PC-9 (cell line): ENCODE measurements at regions not wholly inside any gene's neighbourhood (a gene's known extent, or its start where the extent isn't known, plus 50 kb on each side); places are given as distances from the start of the nearest gene placed in this dataset.

Source experiments
- BruUV-seq: library from RNA; stranded (reverse); fragments of 400-500 nt; replicated peaks from 2 replicates; lab custom pipeline; 2021; lab: Mats Ljungman, UMichigan
- CTCF ChIA-PET: fragments of 300-600 bp; sonication (Branson Sonifier 250); formaldehyde crosslinking; loops from one replicate; lab custom pipeline; 2022; ENCODE audit warnings: antibody characterized with exemption; lab: Charles Lee
- POLR2A ChIA-PET: fragments of 300-600 bp; sonication (Branson Sonifier 250); formaldehyde crosslinking; loops from one replicate; lab custom pipeline; 2022; ENCODE audit warnings: antibody characterized with exemption; ENCODE audit not compliant: unreplicated experiment; lab: Charles Lee
- DNase-seq, 2 experiments: peaks; one replicate each; pipeline versions ENCODE4 v3.0.0 to v3.0.0-alpha.2; 2015 to 2022; ENCODE audit warnings: mixed read lengths in 1 of 2
- H2AFZ ChIP-seq: fragments of 200-600 bp; sonication (generic); 2 replicates; pipeline ENCODE4 v1.8.1; 2017; ENCODE audit warnings: antibody characterized with exemption
- H3F3A ChIP-seq: fragments of 200-600 bp; sonication (generic); 2 replicates; pipeline ENCODE4 v1.8.1; 2017; ENCODE audit warnings: antibody characterized with exemption, mild to moderate bottlenecking, low read depth; ENCODE audit not compliant: insufficient read depth
- H3K27ac ChIP-seq: fragments of 200-600 bp; sonication (generic); 2 replicates; pipeline ENCODE4 v1.6.1; 2016; ENCODE audit warnings: mixed run types
- H3K27me3 ChIP-seq: fragments of 200-600 bp; sonication (generic); 2 replicates; pipeline ENCODE4 v1.6.1; 2016; ENCODE audit warnings: low read depth, mixed run types; ENCODE audit not compliant: insufficient read depth
- H3K36me3 ChIP-seq: fragments of 200-600 bp; sonication (generic); 2 replicates; pipeline ENCODE4 v1.6.1; 2016; ENCODE audit warnings: low read depth, mixed run types
- H3K4me1 ChIP-seq: fragments of 200-600 bp; sonication (generic); replicated peaks from 2 replicates; pipeline ENCODE4 v1.6.1; 2016; ENCODE audit warnings: mixed run types; ENCODE audit not compliant: insufficient read depth
- H3K4me2 ChIP-seq: fragments of 200-600 bp; sonication (generic); 2 replicates; pipeline ENCODE4 v1.6.1; 2017; ENCODE audit warnings: mixed run types
- H3K4me3 ChIP-seq: fragments of 200-600 bp; sonication (generic); 2 replicates; pipeline ENCODE4 v1.6.1; 2016; ENCODE audit warnings: mixed run types
- H3K79me2 ChIP-seq: fragments of 200-600 bp; sonication (generic); 2 replicates; pipeline ENCODE4 v1.6.1; 2017; ENCODE audit warnings: low read depth, mixed run types
- H3K9me2 ChIP-seq: fragments of 200-600 bp; sonication (generic); 2 replicates; pipeline ENCODE4 v1.8.1; 2017; ENCODE audit warnings: mild to moderate bottlenecking; ENCODE audit not compliant: insufficient read depth
- H3K9me3 ChIP-seq: fragments of 200-600 bp; sonication (generic); 2 replicates; pipeline ENCODE4 v1.8.1; 2016; ENCODE audit warnings: low read depth; ENCODE audit not compliant: insufficient read depth
- H4K20me1 ChIP-seq: fragments of 200-600 bp; sonication (generic); 2 replicates; pipeline ENCODE4 v1.8.1; 2017; ENCODE audit not compliant: insufficient read depth
- EZH2 ChIP-seq: fragments of 200-600 bp; sonication (generic); IDR thresholded peaks from 2 replicates; pipeline ENCODE4 v1.8.0; 2017; ENCODE audit warnings: antibody characterized with exemption, low read depth
- intact Hi-C: fragments of 100-400 bp; cut with micrococcal nuclease; formaldehyde crosslinking; loops from one replicate; pipeline ENCODE4 v1.10.0; 2022; ENCODE audit not compliant: unreplicated experiment
- TF ChIP-seq, protein P1 (sequence below): fragments of 200-600 bp; sonication (generic); conservative IDR thresholded peaks from 2 replicates; pipeline ENCODE4 v1.6.1; 2017; ENCODE audit warnings: mixed run types, antibody characterized with exemption, mild to moderate bottlenecking, moderate library complexity

DNA sequence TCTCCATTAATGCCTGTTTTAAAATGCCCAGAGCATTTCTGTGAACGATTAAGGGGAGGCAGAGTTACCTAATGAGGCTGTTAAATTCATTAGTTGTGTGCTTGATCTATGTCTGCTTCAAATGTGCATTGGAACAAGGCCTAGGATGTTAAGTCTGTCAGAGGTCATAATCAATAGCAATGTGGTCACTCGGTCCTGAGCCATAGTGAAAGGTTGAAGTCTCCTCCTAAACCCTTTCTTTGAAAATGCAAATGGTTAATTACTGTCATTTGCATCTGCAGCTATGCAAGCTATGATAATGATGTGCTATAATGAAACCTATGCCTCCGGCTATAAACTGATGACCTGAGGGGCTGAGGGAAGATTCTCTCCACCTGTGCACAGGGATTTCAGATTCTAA is 114.2 kb upstream of the NR5A2 start:
- intact Hi-C loops = no loop called here
- Histone ChIP-seq H3K4me1 (peaks cover 16% of the 10 kb centered on the region), H3K4me2 (no peak overlapping the region), H3K27ac (no peak overlapping the region), H2AFZ (no peak overlapping the region), H3K4me3 (no peak overlapping the region), H4K20me1 (no peaks in the 10 kb centered on the region), H3K9me2 (no peaks in the 10 kb centered on the region), H3K36me3 (no peaks in the 10 kb centered on the region), H3K9me3 (no peaks in the 10 kb centered on the region), H3K79me2 (no peaks in the 10 kb centered on the region), H3F3A (no peaks in the 10 kb centered on the region; the same call in none of the 2 replicates), H3K27me3 (no peaks in the 10 kb centered on the region)
- ChIA-PET POLR2A (no interaction called here), CTCF (no interaction called here)
- DNase-seq = no peak
- TF ChIP-seq, protein P1, sequence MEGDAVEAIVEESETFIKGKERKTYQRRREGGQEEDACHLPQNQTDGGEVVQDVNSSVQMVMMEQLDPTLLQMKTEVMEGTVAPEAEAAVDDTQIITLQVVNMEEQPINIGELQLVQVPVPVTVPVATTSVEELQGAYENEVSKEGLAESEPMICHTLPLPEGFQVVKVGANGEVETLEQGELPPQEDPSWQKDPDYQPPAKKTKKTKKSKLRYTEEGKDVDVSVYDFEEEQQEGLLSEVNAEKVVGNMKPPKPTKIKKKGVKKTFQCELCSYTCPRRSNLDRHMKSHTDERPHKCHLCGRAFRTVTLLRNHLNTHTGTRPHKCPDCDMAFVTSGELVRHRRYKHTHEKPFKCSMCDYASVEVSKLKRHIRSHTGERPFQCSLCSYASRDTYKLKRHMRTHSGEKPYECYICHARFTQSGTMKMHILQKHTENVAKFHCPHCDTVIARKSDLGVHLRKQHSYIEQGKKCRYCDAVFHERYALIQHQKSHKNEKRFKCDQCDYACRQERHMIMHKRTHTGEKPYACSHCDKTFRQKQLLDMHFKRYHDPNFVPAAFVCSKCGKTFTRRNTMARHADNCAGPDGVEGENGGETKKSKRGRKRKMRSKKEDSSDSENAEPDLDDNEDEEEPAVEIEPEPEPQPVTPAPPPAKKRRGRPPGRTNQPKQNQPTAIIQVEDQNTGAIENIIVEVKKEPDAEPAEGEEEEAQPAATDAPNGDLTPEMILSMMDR = no peak
- no peak for TF ChIP-seq EZH2
- BruUV-seq = no TSS peak

DNA sequence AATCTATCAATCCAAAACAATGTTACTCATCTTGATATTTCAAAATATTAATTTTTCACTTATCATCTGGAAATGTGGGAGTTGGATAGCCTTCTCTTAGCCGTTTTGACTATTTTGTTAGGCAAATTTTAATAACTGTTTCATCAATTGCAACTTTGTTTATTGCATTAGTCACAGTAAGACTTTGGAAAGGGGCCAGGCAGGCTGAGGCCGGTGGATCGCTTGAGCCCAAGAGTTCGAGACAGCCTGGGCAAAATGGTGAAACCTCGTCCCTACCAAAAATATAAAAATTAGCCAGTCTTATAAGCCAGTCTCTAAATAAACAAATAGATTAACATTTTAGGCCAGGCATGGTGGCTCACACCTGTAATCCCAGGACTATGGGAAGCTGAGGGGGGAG is 113.0 kb upstream of the NR5A2 start:
- CTCF ChIA-PET = no interaction called here

DNA sequence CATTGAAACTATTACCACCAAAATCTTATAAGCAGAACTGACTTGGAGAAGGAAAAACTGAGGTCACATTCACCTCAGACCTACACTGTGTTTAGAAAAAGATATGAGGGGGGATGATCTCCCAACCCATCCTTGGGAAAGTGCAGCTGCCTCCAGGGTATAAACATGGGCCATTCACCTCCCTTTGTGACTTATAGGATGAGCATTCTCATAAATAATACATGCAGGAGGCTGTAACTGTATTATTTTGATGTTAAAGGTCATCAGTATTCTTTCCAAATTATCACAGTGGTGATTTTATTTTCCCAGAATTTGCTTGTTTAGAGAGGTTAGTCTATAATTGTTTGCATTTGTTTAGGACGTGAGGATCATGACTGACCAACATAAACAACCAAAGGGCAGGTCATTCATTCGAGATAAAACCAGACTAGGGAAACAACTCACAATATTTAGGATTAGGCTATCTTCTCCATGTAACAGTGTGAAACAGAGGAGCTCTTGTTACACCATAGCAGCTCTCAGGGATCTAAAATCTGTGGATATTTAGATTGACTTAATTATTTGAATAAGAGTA is 109.2 kb upstream of the NR5A2 start:
- no peak overlapping the region for H2AFZ ChIP-seq
- H3K79me2 ChIP-seq = no peaks in the 10 kb centered on the region
- no peaks in the 10 kb centered on the region for H3K36me3 ChIP-seq
- peak in 1 of 2 experiments; percentile 39 for DNase-seq
- H3K4me2 ChIP-seq = peak overlapping the region; percentile 13; the same call in 1 of the 2 replicates
- no peaks in the 10 kb centered on the region for H3F3A ChIP-seq
- no peaks in the 10 kb centered on the region for H4K20me1 ChIP-seq
- no peaks in the 10 kb centered on the region for H3K9me3 ChIP-seq
- H3K27me3 ChIP-seq = no peaks in the 10 kb centered on the region
- intact Hi-C loops = no loop called here
- TF ChIP-seq, protein P1 = no peak
- no peak for TF ChIP-seq EZH2
- no peak overlapping the region for H3K4me3 ChIP-seq
- H3K27ac ChIP-seq = no peak overlapping the region
- peaks cover 10% of the 10 kb centered on the region for H3K4me1 ChIP-seq
- CTCF ChIA-PET = no interaction called here
- POLR2A ChIA-PET = no interaction called here
- BruUV-seq = no TSS peak
- no peaks in the 10 kb centered on the region for H3K9me2 ChIP-seq

More for the DNA sequence above, 113.0 kb upstream of the NR5A2 start:
- H3K36me3 ChIP-seq = no peaks in the 10 kb centered on the region
- no TSS peak for BruUV-seq
- H3K9me2 ChIP-seq = no peaks in the 10 kb centered on the region
- no peaks in the 10 kb centered on the region for H3K27me3 ChIP-seq
- H3K9me3 ChIP-seq = no peaks in the 10 kb centered on the region
- H3K4me2 ChIP-seq = no peak overlapping the region
- no peak overlapping the region for H3K4me3 ChIP-seq
- no peaks in the 10 kb centered on the region for H4K20me1 ChIP-seq
- H3K4me1 ChIP-seq = peaks cover 11% of the 10 kb centered on the region
- DNase-seq = no peak
- H3K79me2 ChIP-seq = no peaks in the 10 kb centered on the region
- intact Hi-C loops = no loop called here
- H3F3A ChIP-seq = no peaks in the 10 kb centered on the region
- H2AFZ ChIP-seq = no peak overlapping the region
- TF ChIP-seq, protein P1 = no peak
- TF ChIP-seq EZH2 = no peak
- POLR2A ChIA-PET = no interaction called here
- H3K27ac ChIP-seq = no peak overlapping the region
